GM19438 (cell line): ENCODE measurements at regions not wholly inside any gene's neighbourhood (a gene's known extent, or its start where the extent isn't known, plus 50 kb on each side); places are given as distances from the start of the nearest gene placed in this dataset.
"Not testable (repeated sequence)": the region's sequence is repeated elsewhere in the genome, so short reads cannot be mapped to it uniquely, and the experiment has no call there.

Source experiments
- ATAC-seq: cut with Tn5 transposase; IDR thresholded peaks from one replicate; pipeline ENCODE4 v1.9.1; 2021; ENCODE audit warnings: low read depth; ENCODE audit not compliant: unreplicated experiment

- ATAC-seq: no peak
Measured at GRCh38 chr15:66882251-66883020, 180.4 kb downstream of the SMAD6 start.

- ATAC-seq: no peak
Measured at GRCh38 chr15:66883284-66883911, 181.4 kb downstream of the SMAD6 start.

GRCh38 chr15:66884115-66884622, 181.2 kb upstream of the SMAD3 start:
- ATAC-seq: no peak

GRCh38 chr15:66884661-66885237, 180.7 kb upstream of the SMAD3 start:
- ATAC-seq: no peak

GRCh38 chr15:66885281-66885915, 180.0 kb upstream of the SMAD3 start:
- ATAC-seq: no peak

- no peak for ATAC-seq
Measured at GRCh38 chr15:66886241-66886675, 179.1 kb upstream of the SMAD3 start.

GRCh38 chr15:66886686-66887273, 178.6 kb upstream of the SMAD3 start:
- no peak for ATAC-seq

GRCh38 chr15:66889298-66889697, 176.1 kb upstream of the SMAD3 start:
- ATAC-seq: not testable (repeated sequence)

GRCh38 chr15:66891776-66892175, 173.6 kb upstream of the SMAD3 start:
- ATAC-seq: no peak

GRCh38 chr15:66893294-66893693, 172.1 kb upstream of the SMAD3 start:
- ATAC-seq: no peak

GRCh38 chr15:66894363-66894762, 171.0 kb upstream of the SMAD3 start:
- ATAC-seq: no peak

- no peak for ATAC-seq
Measured at GRCh38 chr15:66894986-66895780, 170.2 kb upstream of the SMAD3 start.

GRCh38 chr15:66895794-66896453, 169.5 kb upstream of the SMAD3 start:
- no peak for ATAC-seq

- no peak for ATAC-seq
Measured at GRCh38 chr15:66896611-66897010, 168.8 kb upstream of the SMAD3 start.

GRCh38 chr15:66897416-66897815, 168.0 kb upstream of the SMAD3 start:
- ATAC-seq: no peak

GRCh38 chr15:66897971-66898370, 167.4 kb upstream of the SMAD3 start:
- no peak for ATAC-seq

GRCh38 chr15:66898656-66899386, 166.6 kb upstream of the SMAD3 start:
- ATAC-seq: no peak

GRCh38 chr15:66899555-66900350, 165.6 kb upstream of the SMAD3 start:
- no peak for ATAC-seq
